22Rv1 (cell line): ENCODE measurements at regions not wholly inside any gene's neighbourhood (a gene's known extent, or its start where the extent isn't known, plus 50 kb on each side); places are given as distances from the start of the nearest gene placed in this dataset.

Experiments used
- CTCF ChIP-seq: fragments of 450-650 bp; IDR thresholded peaks from 2 replicates; pipeline ENCODE4 v1.5.1; 2017; ENCODE audit warnings: mild to moderate bottlenecking
- ZFX ChIP-seq: fragments of 450-650 bp; IDR thresholded peaks from 2 replicates; pipeline ENCODE4 v1.6.1; 2017; ENCODE audit warnings: antibody characterized with exemption, borderline replicate concordance

GRCh38 chr5:111942201-111942600 lies 185.2 kb upstream of the NREP start:
- no peak for TF ChIP-seq CTCF
- no peak for TF ChIP-seq ZFX
